K562 (cell line): ENCODE measurements at regions not wholly inside any gene's neighbourhood (a gene's known extent, or its start where the extent isn't known, plus 50 kb on each side); places are given as distances from the start of the nearest gene placed in this dataset.

ENCODE experiments used
- ATAC-seq: fragments of 200-7000 bp; cut with Tn5 transposase; 3 replicates; pipeline ENCODE4 v1.9.1; 2020; ENCODE audit warnings: moderate library complexity
- BruUV-seq: library from RNA; stranded (reverse); fragments of 400-500 nt; replicated peaks from 2 replicates; lab custom pipeline; 2021; lab: Mats Ljungman, UMichigan
- CTCF ChIA-PET: fragments of 300-600 bp; formaldehyde crosslinking; extraction: SDS; loops from one replicate; lab custom pipeline; 2021; ENCODE audit warnings: low intra/inter-chr PET ratio; lab: Yijun Ruan, JAX
- POLR2A ChIA-PET: fragments of 300-600, 350-650 bp; sonication (Branson Sonifier 250); formaldehyde crosslinking; extraction: SDS; loops from one replicate; lab custom pipeline; 2021; ENCODE audit warnings: antibody characterized with exemption, inconsistent platforms; lab: Yijun Ruan, JAX
- DNase-seq, 4 experiments: peaks; one replicate each; pipeline versions ENCODE4 v3.0.0 to v3.0.0-alpha.2; 2011 to 2018; ENCODE audit warnings: low spot score in 3 of 4, mixed read lengths in 3 of 4; ENCODE audit errors: extremely low read depth in 1 of 4
- FAIRE-seq: peaks from 2 replicates; lab custom pipeline; 2011; peaks lifted over from hg19 to GRCh38; lab: Jason Lieb, UNC
- H2AFZ ChIP-seq: 2 replicates; pipeline ENCODE4 v1.6.0; 2011; ENCODE audit warnings: low read depth, low read length, control low read depth, inconsistent platforms
- H3K27ac ChIP-seq: fragments of 200-600 bp; 3 replicates; pipeline ENCODE4 v1.8.0; 2011; ENCODE audit warnings: low read depth, mild to moderate bottlenecking, control low read depth, inconsistent platforms, low read length, moderate library complexity, mixed read lengths; ENCODE audit errors: extremely low read depth
- H3K27me3 ChIP-seq, 2 experiments: fragments of 300-600 bp in 1 of 2; 2 replicates in 1 of 2; 3 replicates in 1 of 2; pipeline versions ENCODE4 v1.6.0 to v1.8.0; 2011; ENCODE audit warnings: inconsistent platforms in 2 of 2, low read length in 2 of 2, mild to moderate bottlenecking in 1 of 2, mixed read lengths in 1 of 2, moderate library complexity in 1 of 2; ENCODE audit not compliant: control insufficient read depth in 2 of 2, insufficient read depth in 2 of 2
- H3K36me3 ChIP-seq: fragments of 300-600 bp; 3 replicates; pipeline ENCODE4 v1.8.0; 2011; ENCODE audit warnings: mild to moderate bottlenecking, low read length, inconsistent platforms; ENCODE audit not compliant: control insufficient read depth, insufficient read depth
- H3K4me1 ChIP-seq, 2 experiments: fragments of 200-600 bp in 1 of 2; replicated peaks in 1 of 2; 2 replicates in 1 of 2; 3 replicates in 1 of 2; pipeline versions ENCODE4 v1.5.1 to v1.8.0; 2011; ENCODE audit warnings: inconsistent platforms in 2 of 2, low read length in 2 of 2, mild to moderate bottlenecking in 1 of 2, mixed read lengths in 1 of 2, moderate library complexity in 1 of 2; ENCODE audit not compliant: control insufficient read depth in 2 of 2, insufficient read depth in 2 of 2
- H3K4me2 ChIP-seq: 2 replicates; pipeline ENCODE4 v1.6.1; 2011; ENCODE audit warnings: low read length, control low read depth, inconsistent platforms, mixed read lengths; ENCODE audit not compliant: insufficient read depth
- H3K4me3 ChIP-seq: fragments of 200-600 bp; sonication (generic), shearing (Covaris generic); 2 replicates; pipeline ENCODE4 v1.5.1; 2016; ENCODE audit warnings: control low read depth, inconsistent platforms
- H3K79me2 ChIP-seq: fragments of 200-600 bp; 3 replicates; pipeline ENCODE4 v1.8.0; 2011; ENCODE audit warnings: low read length, inconsistent platforms; ENCODE audit not compliant: control insufficient read depth, insufficient read depth
- H3K9ac ChIP-seq, 2 experiments: 2 replicates each; pipeline versions ENCODE4 v1.6.0 to v1.6.1; 2011; ENCODE audit warnings: low read depth in 2 of 2, low read length in 2 of 2, control low read depth in 1 of 2, inconsistent platforms in 1 of 2, mild to moderate bottlenecking in 1 of 2, mixed read lengths in 1 of 2; ENCODE audit not compliant: insufficient read depth in 1 of 2
- H3K9me1 ChIP-seq: one replicate; pipeline ENCODE4 v1.6.0; 2011; ENCODE audit warnings: inconsistent platforms, mild to moderate bottlenecking, low read length, moderate library complexity; ENCODE audit not compliant: control insufficient read depth, insufficient read depth
- H3K9me3 ChIP-seq: replicated peaks from 2 replicates; pipeline ENCODE4 v1.5.1; 2011; ENCODE audit warnings: low read depth, low read length, inconsistent platforms; ENCODE audit not compliant: control insufficient read depth, insufficient read depth
- H4K20me1 ChIP-seq: replicated peaks from 2 replicates; pipeline ENCODE4 v1.6.1; 2011; ENCODE audit warnings: low read length, inconsistent platforms, mixed read lengths; ENCODE audit not compliant: control insufficient read depth, insufficient read depth
- ARID3B ChIP-seq: fragments of 250-450 bp; sonication (Bioruptor Pico); IDR thresholded peaks from 2 replicates; pipeline ENCODE4 v1.4.0; 2020; ENCODE audit warnings: borderline replicate concordance
- BDP1 ChIP-seq: IDR thresholded peaks from 3 replicates; pipeline ENCODE4 v1.6.1; 2011; ENCODE audit not compliant: insufficient read length, insufficient read depth
- E2F1 ChIP-seq: sonication (generic); formaldehyde crosslinking; IDR thresholded peaks from 2 replicates; pipeline ENCODE4 v1.8.1; 2023; ENCODE audit warnings: mild to moderate bottlenecking, missing genetic modification reagents, moderate library complexity
- E2F5 ChIP-seq: sonication (generic); formaldehyde crosslinking; IDR thresholded peaks from 2 replicates; pipeline ENCODE4 v1.8.0; 2022; ENCODE audit warnings: mild to moderate bottlenecking, missing genetic modification reagents
- ELK3 ChIP-seq: fragments of 450-650 bp; formaldehyde crosslinking; IDR thresholded peaks from 2 replicates; pipeline ENCODE4 v1.4.0; 2020; ENCODE audit warnings: mild to moderate bottlenecking
- ETV6 ChIP-seq, 3 experiments: fragments of 150-350 bp in 1 of 3; sonication (generic) in 1 of 3; formaldehyde crosslinking in 1 of 3; IDR thresholded peaks; 2 replicates each; pipeline versions ENCODE4 v1.6.1 to v1.8.0; 2014 to 2022; ENCODE audit warnings: borderline replicate concordance in 2 of 3, low read depth in 2 of 3, antibody characterized with exemption in 1 of 3, low read length in 1 of 3, mild to moderate bottlenecking in 1 of 3, missing genetic modification reagents in 1 of 3
- FOXJ3 ChIP-seq: sonication (generic); formaldehyde crosslinking; IDR thresholded peaks from 2 replicates; pipeline ENCODE4 v1.4.0; 2020; ENCODE audit warnings: mild to moderate bottlenecking, missing genetic modification reagents
- NELFE ChIP-seq: IDR thresholded peaks from 2 replicates; pipeline ENCODE4 v1.6.1; 2011; ENCODE audit warnings: mild to moderate bottlenecking; ENCODE audit not compliant: insufficient read depth, insufficient read length
- PML ChIP-seq: IDR thresholded peaks from 2 replicates; pipeline ENCODE4 v1.6.1; 2012; ENCODE audit warnings: low read length, inconsistent platforms
- SAFB2 ChIP-seq: fragments of 200-400 bp; formaldehyde crosslinking; IDR thresholded peaks from 2 replicates; pipeline ENCODE4 v1.6.1; 2018; ENCODE audit warnings: borderline replicate concordance, low read length, low read depth, moderate library complexity; ENCODE audit not compliant: severe bottlenecking
- SREBF1 ChIP-seq: fragments of 150-350 bp; IDR thresholded peaks from 2 replicates; pipeline ENCODE4 v1.6.1; 2014; ENCODE audit warnings: antibody characterized with exemption, low read depth, low read length, borderline replicate concordance
- ZNF644 ChIP-seq: fragments of 200-800 bp; sonication (Bioruptor generic); IDR thresholded peaks from 2 replicates; pipeline ENCODE4 v1.6.1; 2016; ENCODE audit warnings: low read depth, missing genetic modification characterization, missing compliant biosample characterization
- ZNF740 ChIP-seq, 3 experiments: fragments of 200-800 bp in 1 of 3; sonication (Bioruptor generic) in 1 of 3; sonication (generic) in 1 of 3; formaldehyde crosslinking in 1 of 3; IDR thresholded peaks; 2 replicates each; pipeline versions ENCODE4 v1.6.1 to v1.8.0; 2016 to 2022; ENCODE audit warnings: mild to moderate bottlenecking in 2 of 3, missing compliant biosample characterization in 2 of 3, missing genetic modification characterization in 2 of 3, missing genetic modification reagents in 1 of 3
- WGBS: fragments of 100-300 bp; shearing (Covaris generic); methylation state at CpG from one replicate; pipeline ENCODE4 v1.1.6; 2016; ENCODE audit warnings: low coverage, mixed read lengths; ENCODE audit not compliant: insufficient coverage; ENCODE audit errors: missing lambda C conversion rate; 5-methylcytosine and 5-hydroxymethylcytosine counted together
- in situ Hi-C: fragments of 300-500 bp; cut with MboI; formaldehyde crosslinking; loops from 4 replicates; pipeline ENCODE4 v1.15.0; 2018; ENCODE audit warnings: inconsistent platforms, mixed read lengths
- intact Hi-C: fragments of 100-400 bp; cut with micrococcal nuclease; formaldehyde crosslinking; loops from 2 replicates; pipeline ENCODE4 v1.14.2; 2022

- ChIA-PET CTCF (no interaction called here), POLR2A (no interaction called here)
- Histone ChIP-seq H3K4me1 (no peaks in the 10 kb centered on the region), H3K9me3 (no peaks in the 10 kb centered on the region), H4K20me1 (no peaks in the 10 kb centered on the region), H3K36me3 (no peaks in the 10 kb centered on the region), H3K27ac (no peak overlapping the region), H3K27me3 (0 out of 5 replicates have a peak, but pooled peaks cover 0 to 2% of the 10 kb centered on the region in 2 experiments), H3K4me3 (no peak overlapping the region), H2AFZ (no peak overlapping the region), H3K79me2 (no peaks in the 10 kb centered on the region), H3K9me1 (no peaks in the 10 kb centered on the region), H3K4me2 (no peak overlapping the region), H3K9ac (no peak overlapping the region)
- no peak for TF ChIP-seq ZNF740 (CRISPR knock-in tag; IDR thresholded peaks at IDR 0.05)
- TF ChIP-seq ZNF740 (tag; IDR thresholded peaks at IDR 0.05) = no peak
- TF ChIP-seq SAFB2 = no peak
- TF ChIP-seq PML = no peak
- no peak for TF ChIP-seq ELK3 (CRISPR knock-in tag)
- TF ChIP-seq FOXJ3 (CRISPR knock-in tag) = no peak
- TF ChIP-seq BDP1 = no peak
- TF ChIP-seq ETV6 (IDR thresholded peaks at IDR 0.05; ENCODE audit: borderline replicate concordance in 1 of 2, low read depth in 2 of 2, low read length in 1 of 2) = no peak
- no peak for TF ChIP-seq ETV6 (CRISPR knock-in tag; IDR thresholded peaks at IDR 0.05; ENCODE audit: borderline replicate concordance)
- TF ChIP-seq SREBF1 = no peak
- TF ChIP-seq E2F1 = no peak
- no peak for TF ChIP-seq E2F5 (CRISPR knock-in tag)
- TF ChIP-seq ZNF644 (tag) = no peak
- TF ChIP-seq NELFE = no peak
- no peak for TF ChIP-seq ARID3B (CRISPR knock-in tag)
- no TSS peak for BruUV-seq
- intact Hi-C loops = no loop called here
- FAIRE-seq = no peak
- 8% methylated on average over 2 of the region's 2 CpGs for WGBS
- in situ Hi-C loops = no loop called here
- ATAC-seq = no peak
- no peak for DNase-seq
These were observed 90.8 kb downstream of the METTL4 start for GRCh38 chr18:2480536-2480935.
